GM23338 (cell line): ENCODE measurements at regions not wholly inside any gene's neighbourhood (a gene's known extent, or its start where the extent isn't known, plus 50 kb on each side); places are given as distances from the start of the nearest gene placed in this dataset.

Experiments used
- ATAC-seq: fragments of 200-7000 bp; cut with Tn5 transposase; 3 replicates; pipeline ENCODE4 v1.9.1; 2020
- DNase-seq: peaks from one replicate; pipeline ENCODE4 v3.0.0-alpha.2; 2015; ENCODE audit warnings: low spot score
- H2AFZ ChIP-seq: fragments of 200-600 bp; sonication (generic); 2 replicates; pipeline ENCODE4 v1.8.0; 2016; ENCODE audit warnings: antibody characterized with exemption, mild to moderate bottlenecking, moderate library complexity
- H3F3A ChIP-seq: fragments of 200-600 bp; sonication (generic); replicated peaks from 2 replicates; pipeline ENCODE4 v1.8.0; 2017; ENCODE audit warnings: antibody characterized with exemption, mixed run types, low read depth
- H3K27ac ChIP-seq: fragments of 200-600 bp; sonication (generic); 2 replicates; pipeline ENCODE4 v1.6.1; 2016; ENCODE audit warnings: low read depth
- H3K27me3 ChIP-seq: fragments of 200-600 bp; sonication (generic); 2 replicates; pipeline ENCODE4 v1.8.0; 2016; ENCODE audit warnings: mild to moderate bottlenecking, mixed run types, moderate library complexity; ENCODE audit not compliant: insufficient read depth
- H3K36me3 ChIP-seq: fragments of 200-600 bp; sonication (generic); 2 replicates; pipeline ENCODE4 v1.8.0; 2016; ENCODE audit warnings: mild to moderate bottlenecking; ENCODE audit not compliant: insufficient read depth
- H3K4me1 ChIP-seq: fragments of 200-600 bp; sonication (generic); 2 replicates; pipeline ENCODE4 v1.8.0; 2016; ENCODE audit warnings: mild to moderate bottlenecking, moderate library complexity; ENCODE audit not compliant: insufficient read depth
- H3K4me2 ChIP-seq: fragments of 200-600 bp; sonication (generic); 2 replicates; pipeline ENCODE4 v1.7.1; 2017; ENCODE audit warnings: mixed run types
- H3K4me3 ChIP-seq: fragments of 200-600 bp; sonication (generic); 2 replicates; pipeline ENCODE4 v1.6.1; 2016; ENCODE audit warnings: mixed run types
- H3K79me2 ChIP-seq: fragments of 200-600 bp; sonication (generic); replicated peaks from 2 replicates; pipeline ENCODE4 v1.8.0; 2017; ENCODE audit warnings: mild to moderate bottlenecking; ENCODE audit not compliant: insufficient read depth
- H3K9me2 ChIP-seq: fragments of 200-600 bp; sonication (generic); 2 replicates; pipeline ENCODE4 v1.8.0; 2017; ENCODE audit not compliant: insufficient read depth
- H4K20me1 ChIP-seq: fragments of 200-600 bp; sonication (generic); replicated peaks from 2 replicates; pipeline ENCODE4 v1.8.0; 2017; ENCODE audit warnings: mild to moderate bottlenecking; ENCODE audit not compliant: insufficient read depth
- H3K27ac Mint-ChIP-seq: 2 replicates; pipeline ENCODE4 v1.8.0; 2020; ENCODE audit warnings: inconsistent platforms, mild to moderate bottlenecking, moderate library complexity, mixed read lengths
- H3K27me3 Mint-ChIP-seq: 3 replicates; pipeline ENCODE4 v1.8.0; 2022; ENCODE audit warnings: low read depth, mild to moderate bottlenecking, moderate library complexity, mixed read lengths, inconsistent platforms; ENCODE audit not compliant: insufficient read depth, poor library complexity
- H3K36me3 Mint-ChIP-seq: 3 replicates; pipeline ENCODE4 v1.8.0; 2021; ENCODE audit warnings: low read depth, mild to moderate bottlenecking, inconsistent platforms, moderate library complexity, mixed read lengths
- H3K4me1 Mint-ChIP-seq: 3 replicates; pipeline ENCODE4 v1.8.0; 2020; ENCODE audit warnings: mild to moderate bottlenecking, inconsistent platforms, mixed read lengths
- H3K4me3 Mint-ChIP-seq: 3 replicates; pipeline ENCODE4 v1.8.0; 2021; ENCODE audit warnings: moderate library complexity, mild to moderate bottlenecking, inconsistent platforms, mixed read lengths
- H3K9me3 Mint-ChIP-seq: 3 replicates; pipeline ENCODE4 v1.8.0; 2020; ENCODE audit warnings: moderate library complexity, mild to moderate bottlenecking, inconsistent platforms, mixed read lengths
- CREB1 ChIP-seq: fragments of 250-450 bp; sonication (Bioruptor Pico); IDR thresholded peaks from 2 replicates; pipeline ENCODE4 v1.5.0; 2020; ENCODE audit warnings: low read depth, mild to moderate bottlenecking, moderate library complexity
- EZH2 ChIP-seq: fragments of 200-600 bp; sonication (generic); IDR thresholded peaks from one replicate; pipeline ENCODE4 v1.8.0; 2017; ENCODE audit warnings: antibody characterized with exemption, mild to moderate bottlenecking, low read depth; ENCODE audit not compliant: unreplicated experiment
- EZH2phosphoT487 ChIP-seq: fragments of 200-600 bp; sonication (generic); IDR thresholded peaks from one replicate; pipeline ENCODE4 v1.8.1; 2018; ENCODE audit warnings: antibody characterized with exemption; ENCODE audit not compliant: unreplicated experiment
- JUNB ChIP-seq: IDR thresholded peaks from one replicate; pipeline ENCODE4 v1.6.1; 2016; ENCODE audit warnings: antibody characterized with exemption; ENCODE audit not compliant: unreplicated experiment
- NANOG ChIP-seq: IDR thresholded peaks from 2 replicates; pipeline ENCODE4 v1.6.1; 2016; ENCODE audit warnings: antibody characterized with exemption, borderline replicate concordance
- POLR2AphosphoS5 ChIP-seq: IDR thresholded peaks from 2 replicates; pipeline ENCODE4 v1.6.1; 2016; ENCODE audit warnings: antibody characterized with exemption, low read depth
- STAT1 ChIP-seq: IDR thresholded peaks from one replicate; pipeline ENCODE4 v1.6.1; 2016; ENCODE audit warnings: antibody characterized with exemption; ENCODE audit not compliant: unreplicated experiment
- ZNF114 ChIP-seq: fragments of 250-450 bp; sonication (Bioruptor Pico); IDR thresholded peaks from 2 replicates; pipeline ENCODE4 v1.5.0; 2020; ENCODE audit warnings: mild to moderate bottlenecking, moderate library complexity
- TF ChIP-seq, protein P1 (sequence below): IDR thresholded peaks from 2 replicates; pipeline ENCODE4 v1.6.1; 2016; ENCODE audit warnings: antibody characterized with exemption
- TF ChIP-seq, protein P2 (sequence below), 2 experiments: fragments of 200-600 bp in 1 of 2; sonication (generic) in 1 of 2; conservative IDR thresholded peaks; 2 replicates each; pipeline versions ENCODE4 v1.5.1 to v1.6.1; 2016 to 2017; ENCODE audit warnings: antibody characterized with exemption in 2 of 2, low read depth in 2 of 2, mild to moderate bottlenecking in 2 of 2, moderate library complexity in 1 of 2
- TF ChIP-seq, protein P3 (sequence below): IDR thresholded peaks from one replicate; pipeline ENCODE4 v1.6.1; 2018; ENCODE audit warnings: antibody characterized with exemption; ENCODE audit not compliant: unreplicated experiment

DNA sequence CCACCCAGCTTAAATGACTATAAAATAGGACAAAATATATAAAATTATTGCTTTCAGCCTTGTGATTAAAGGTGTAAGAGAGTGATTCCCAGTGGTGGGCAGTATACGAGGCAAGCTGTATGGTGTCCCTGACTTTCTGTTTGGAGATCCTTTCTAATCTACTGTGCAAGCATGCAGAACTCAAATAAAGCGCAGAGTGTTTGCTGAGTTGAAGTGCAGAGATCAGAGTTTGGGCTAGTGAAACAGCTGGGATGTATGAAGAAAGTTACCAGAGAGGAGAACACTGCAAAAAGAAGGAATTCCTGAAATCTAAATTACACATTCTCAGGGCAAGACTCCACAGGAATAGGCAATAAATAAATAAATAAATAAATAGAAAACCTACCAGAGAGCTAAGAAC, 218.5 kb upstream of the TLL1 start:
- no peak overlapping the region for H3K27ac Mint-ChIP-seq
- no peaks in the 10 kb centered on the region for H3K36me3 ChIP-seq
- peaks cover 26% of the 10 kb centered on the region for H3K4me1 ChIP-seq

DNA sequence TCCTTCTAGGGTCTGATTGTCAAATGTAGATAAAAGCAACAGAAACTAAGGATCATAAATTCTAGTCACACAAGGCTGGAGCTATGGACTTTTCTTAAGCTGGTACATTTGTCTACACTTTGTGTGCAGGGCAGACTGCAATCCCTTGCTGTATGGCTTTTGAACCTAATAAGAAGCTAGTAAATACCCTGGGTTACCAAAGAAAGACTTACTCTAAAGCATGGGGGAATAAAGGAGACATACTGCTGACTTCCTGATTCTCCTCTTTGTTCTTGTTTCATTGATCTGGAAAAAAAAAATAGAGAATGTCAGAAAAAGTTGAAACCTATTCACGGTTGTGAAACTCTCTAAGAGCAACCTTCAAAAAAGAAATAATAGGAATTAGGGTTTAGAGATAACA, 216.6 kb upstream of the TLL1 start:
- Histone ChIP-seq H3K9me2 (no peaks in the 10 kb centered on the region), H3K4me3 (peak overlapping the region; percentile 24), H3K4me2 (peak overlapping the region; percentile 62; the same call in 1 of the 2 replicates), H3K27me3 (no peaks in the 10 kb centered on the region), H4K20me1 (no peaks in the 10 kb centered on the region), H3K4me1 (peaks cover 26% of the 10 kb centered on the region), H3F3A (no peaks in the 10 kb centered on the region), H3K27ac (peak overlapping the region; percentile 22; the same call in 1 of the 2 replicates), H3K36me3 (no peaks in the 10 kb centered on the region), H3K79me2 (no peaks in the 10 kb centered on the region), H2AFZ (no peak overlapping the region)
- DNase-seq (no peak), ATAC-seq (peak; percentile 51)
- Mint-ChIP-seq H3K27ac (peak overlapping the region; percentile 70; the same call in 1 of the 2 replicates), H3K4me1 (peaks cover 31% of the 10 kb centered on the region), H3K36me3 (peaks cover 7% of the 10 kb centered on the region; the same call in 1 of the 3 replicates), H3K27me3 (peaks cover 2% of the 10 kb centered on the region), H3K4me3 (peak overlapping the region; percentile 9; the same call in 1 of the 3 replicates), H3K9me3 (peaks cover 4% of the 10 kb centered on the region; the same call in 1 of the 3 replicates)
- TF ChIP-seq, protein P1, sequence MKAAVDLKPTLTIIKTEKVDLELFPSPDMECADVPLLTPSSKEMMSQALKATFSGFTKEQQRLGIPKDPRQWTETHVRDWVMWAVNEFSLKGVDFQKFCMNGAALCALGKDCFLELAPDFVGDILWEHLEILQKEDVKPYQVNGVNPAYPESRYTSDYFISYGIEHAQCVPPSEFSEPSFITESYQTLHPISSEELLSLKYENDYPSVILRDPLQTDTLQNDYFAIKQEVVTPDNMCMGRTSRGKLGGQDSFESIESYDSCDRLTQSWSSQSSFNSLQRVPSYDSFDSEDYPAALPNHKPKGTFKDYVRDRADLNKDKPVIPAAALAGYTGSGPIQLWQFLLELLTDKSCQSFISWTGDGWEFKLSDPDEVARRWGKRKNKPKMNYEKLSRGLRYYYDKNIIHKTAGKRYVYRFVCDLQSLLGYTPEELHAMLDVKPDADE: no peak
- TF ChIP-seq EZH2phosphoT487 (no peak), STAT1 (no peak), POLR2AphosphoS5 (no peak), EZH2 (no peak), JUNB (no peak), ZNF114 (CRISPR knock-in tag) (no peak), NANOG (no peak)
- TF ChIP-seq, protein P2, sequence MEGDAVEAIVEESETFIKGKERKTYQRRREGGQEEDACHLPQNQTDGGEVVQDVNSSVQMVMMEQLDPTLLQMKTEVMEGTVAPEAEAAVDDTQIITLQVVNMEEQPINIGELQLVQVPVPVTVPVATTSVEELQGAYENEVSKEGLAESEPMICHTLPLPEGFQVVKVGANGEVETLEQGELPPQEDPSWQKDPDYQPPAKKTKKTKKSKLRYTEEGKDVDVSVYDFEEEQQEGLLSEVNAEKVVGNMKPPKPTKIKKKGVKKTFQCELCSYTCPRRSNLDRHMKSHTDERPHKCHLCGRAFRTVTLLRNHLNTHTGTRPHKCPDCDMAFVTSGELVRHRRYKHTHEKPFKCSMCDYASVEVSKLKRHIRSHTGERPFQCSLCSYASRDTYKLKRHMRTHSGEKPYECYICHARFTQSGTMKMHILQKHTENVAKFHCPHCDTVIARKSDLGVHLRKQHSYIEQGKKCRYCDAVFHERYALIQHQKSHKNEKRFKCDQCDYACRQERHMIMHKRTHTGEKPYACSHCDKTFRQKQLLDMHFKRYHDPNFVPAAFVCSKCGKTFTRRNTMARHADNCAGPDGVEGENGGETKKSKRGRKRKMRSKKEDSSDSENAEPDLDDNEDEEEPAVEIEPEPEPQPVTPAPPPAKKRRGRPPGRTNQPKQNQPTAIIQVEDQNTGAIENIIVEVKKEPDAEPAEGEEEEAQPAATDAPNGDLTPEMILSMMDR (conservative IDR thresholded peaks at IDR 0.05; ENCODE audit: low read depth in 2 of 2): no peak

More for the DNA sequence above, 218.5 kb upstream of the TLL1 start:
- no peaks in the 10 kb centered on the region for H3F3A ChIP-seq
- TF ChIP-seq, protein P1: no peak
- TF ChIP-seq JUNB: no peak
- TF ChIP-seq STAT1: no peak
- no peak for TF ChIP-seq CREB1 (CRISPR knock-in tag)
- TF ChIP-seq ZNF114 (CRISPR knock-in tag): no peak
- TF ChIP-seq, protein P3, sequence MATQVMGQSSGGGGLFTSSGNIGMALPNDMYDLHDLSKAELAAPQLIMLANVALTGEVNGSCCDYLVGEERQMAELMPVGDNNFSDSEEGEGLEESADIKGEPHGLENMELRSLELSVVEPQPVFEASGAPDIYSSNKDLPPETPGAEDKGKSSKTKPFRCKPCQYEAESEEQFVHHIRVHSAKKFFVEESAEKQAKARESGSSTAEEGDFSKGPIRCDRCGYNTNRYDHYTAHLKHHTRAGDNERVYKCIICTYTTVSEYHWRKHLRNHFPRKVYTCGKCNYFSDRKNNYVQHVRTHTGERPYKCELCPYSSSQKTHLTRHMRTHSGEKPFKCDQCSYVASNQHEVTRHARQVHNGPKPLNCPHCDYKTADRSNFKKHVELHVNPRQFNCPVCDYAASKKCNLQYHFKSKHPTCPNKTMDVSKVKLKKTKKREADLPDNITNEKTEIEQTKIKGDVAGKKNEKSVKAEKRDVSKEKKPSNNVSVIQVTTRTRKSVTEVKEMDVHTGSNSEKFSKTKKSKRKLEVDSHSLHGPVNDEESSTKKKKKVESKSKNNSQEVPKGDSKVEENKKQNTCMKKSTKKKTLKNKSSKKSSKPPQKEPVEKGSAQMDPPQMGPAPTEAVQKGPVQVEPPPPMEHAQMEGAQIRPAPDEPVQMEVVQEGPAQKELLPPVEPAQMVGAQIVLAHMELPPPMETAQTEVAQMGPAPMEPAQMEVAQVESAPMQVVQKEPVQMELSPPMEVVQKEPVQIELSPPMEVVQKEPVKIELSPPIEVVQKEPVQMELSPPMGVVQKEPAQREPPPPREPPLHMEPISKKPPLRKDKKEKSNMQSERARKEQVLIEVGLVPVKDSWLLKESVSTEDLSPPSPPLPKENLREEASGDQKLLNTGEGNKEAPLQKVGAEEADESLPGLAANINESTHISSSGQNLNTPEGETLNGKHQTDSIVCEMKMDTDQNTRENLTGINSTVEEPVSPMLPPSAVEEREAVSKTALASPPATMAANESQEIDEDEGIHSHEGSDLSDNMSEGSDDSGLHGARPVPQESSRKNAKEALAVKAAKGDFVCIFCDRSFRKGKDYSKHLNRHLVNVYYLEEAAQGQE: no peak
- Mint-ChIP-seq H3K27me3 (no peaks in the 10 kb centered on the region), H3K9me3 (peaks cover 4% of the 10 kb centered on the region; the same call in 1 of the 3 replicates), H3K4me3 (no peak overlapping the region), H3K4me1 (peaks cover 31% of the 10 kb centered on the region), H3K36me3 (peaks cover 7% of the 10 kb centered on the region; the same call in 1 of the 3 replicates)
- no peak for ATAC-seq
- H3K4me3 ChIP-seq: no peak overlapping the region
- H4K20me1 ChIP-seq: no peaks in the 10 kb centered on the region
- no peak overlapping the region for H2AFZ ChIP-seq
- H3K27me3 ChIP-seq: no peaks in the 10 kb centered on the region
- no peak overlapping the region for H3K27ac ChIP-seq
- no peaks in the 10 kb centered on the region for H3K79me2 ChIP-seq
- no peaks in the 10 kb centered on the region for H3K9me2 ChIP-seq
- H3K4me2 ChIP-seq: no peak overlapping the region
- DNase-seq: no peak
